Neural progenitor cell (in vitro differentiated cells): ENCODE measurements at regions not wholly inside any gene's neighbourhood (a gene's known extent, or its start where the extent isn't known, plus 50 kb on each side); places are given as distances from the start of the nearest gene placed in this dataset.

Source experiments
- CTCF ChIP-seq: fragments of 200-600 bp; sonication (generic); IDR thresholded peaks from 2 replicates; pipeline ENCODE4 v1.5.1; 2017; ENCODE audit warnings: antibody characterized with exemption, mild to moderate bottlenecking
- EZH2 ChIP-seq: fragments of 200-600 bp; sonication (generic); IDR thresholded peaks from 2 replicates; pipeline ENCODE4 v1.6.1; 2017; ENCODE audit warnings: antibody characterized with exemption, mild to moderate bottlenecking, moderate library complexity

DNA sequence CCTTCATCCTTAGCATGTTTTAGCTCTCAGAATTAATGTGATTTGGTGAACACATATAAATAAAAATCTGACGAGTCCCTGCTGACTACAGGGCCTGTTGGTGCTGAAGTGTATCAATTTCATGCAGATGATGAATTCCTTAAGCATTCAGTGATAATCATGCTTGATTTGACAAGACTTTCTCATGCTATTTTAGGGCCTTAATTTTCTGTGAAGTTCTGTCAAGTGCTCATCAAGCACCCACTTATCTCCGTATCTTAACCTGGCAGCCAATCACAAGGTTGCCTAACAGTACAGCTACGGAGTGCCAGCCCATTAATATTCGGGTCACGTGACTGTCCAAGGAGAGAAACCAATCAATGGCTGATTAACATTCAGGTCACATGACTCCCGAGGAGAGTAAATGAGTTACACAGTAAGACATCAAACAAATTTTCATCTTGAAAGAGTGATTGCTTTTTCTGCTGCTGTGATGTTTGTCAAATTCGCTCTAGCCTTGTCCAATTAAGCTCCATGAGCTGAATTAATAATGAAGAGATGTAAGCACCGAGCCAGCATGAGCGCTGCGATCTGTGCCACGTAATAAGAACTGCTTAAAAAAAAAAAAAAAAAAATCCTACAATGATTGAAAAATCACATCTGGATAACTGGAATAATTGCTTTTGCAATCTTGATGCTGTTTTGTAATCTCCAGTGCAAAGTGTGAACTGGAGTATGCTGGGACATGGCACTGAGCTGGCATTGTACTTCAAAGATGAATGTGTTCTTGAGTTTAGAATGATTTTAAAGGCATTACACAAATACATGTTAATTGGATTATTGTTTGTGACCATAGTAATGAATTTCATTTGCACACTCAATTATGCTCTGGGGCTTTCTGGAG, 104.3 kb upstream of the SPATA31D4 start:
- TF ChIP-seq EZH2: no peak
- TF ChIP-seq CTCF: no peak
